HCT116 (cell line): ENCODE measurements at regions not wholly inside any gene's neighbourhood (a gene's known extent, or its start where the extent isn't known, plus 50 kb on each side); places are given as distances from the start of the nearest gene placed in this dataset.

Experiments
- CBX3 ChIP-seq: IDR thresholded peaks from 2 replicates; pipeline ENCODE4 v1.6.1; 2012; ENCODE audit warnings: low read depth
- CEBPB ChIP-seq: IDR thresholded peaks from 2 replicates; pipeline ENCODE4 v1.6.1; 2012; ENCODE audit warnings: low read depth
- EGR1 ChIP-seq: IDR thresholded peaks from 2 replicates; pipeline ENCODE4 v1.6.1; 2012; ENCODE audit warnings: low read depth
- EZH2 ChIP-seq: fragments of 200-600 bp; sonication (generic); IDR thresholded peaks from 2 replicates; pipeline ENCODE4 v1.6.1; 2017; ENCODE audit warnings: antibody characterized with exemption, mixed run types
- JUND ChIP-seq: IDR thresholded peaks from 2 replicates; pipeline ENCODE4 v1.6.1; 2012
- MAX ChIP-seq: IDR thresholded peaks from 2 replicates; pipeline ENCODE4 v1.6.1; 2012
- POLR2A ChIP-seq: IDR thresholded peaks from 2 replicates; pipeline ENCODE4 v1.7.0; 2011; ENCODE audit warnings: borderline replicate concordance; ENCODE audit not compliant: insufficient read depth, insufficient read length; ENCODE audit errors: extremely low read depth
- POLR2AphosphoS5 ChIP-seq: IDR thresholded peaks from 2 replicates; pipeline ENCODE4 v1.6.1; 2011; ENCODE audit warnings: mild to moderate bottlenecking, low read depth, low read length, moderate library complexity
- SP1 ChIP-seq: IDR thresholded peaks from 2 replicates; pipeline ENCODE4 v1.6.1; 2012; ENCODE audit warnings: low read depth
- TF ChIP-seq, protein P1 (sequence below), 3 experiments: fragments of 200-600 bp in 1 of 3; sonication (generic) in 1 of 3; IDR thresholded peaks in 2 of 3; conservative IDR thresholded peaks in 1 of 3; 2 replicates each; pipeline ENCODE4 v1.5.1; 2012 to 2017; ENCODE audit warnings: low read depth in 2 of 3, low read length in 2 of 3, antibody characterized with exemption in 1 of 3, borderline replicate concordance in 1 of 3, control low read depth in 1 of 3, mild to moderate bottlenecking in 1 of 3, mixed read lengths in 1 of 3, mixed run types in 1 of 3, moderate library complexity in 1 of 3; ENCODE audit not compliant: insufficient read depth in 1 of 3
- TF ChIP-seq, protein P2 (sequence below): IDR thresholded peaks from 2 replicates; pipeline ENCODE4 v1.6.1; 2011; ENCODE audit warnings: mild to moderate bottlenecking, low read length, moderate library complexity; ENCODE audit not compliant: insufficient replicate concordance; ENCODE audit errors: extremely low read depth

DNA sequence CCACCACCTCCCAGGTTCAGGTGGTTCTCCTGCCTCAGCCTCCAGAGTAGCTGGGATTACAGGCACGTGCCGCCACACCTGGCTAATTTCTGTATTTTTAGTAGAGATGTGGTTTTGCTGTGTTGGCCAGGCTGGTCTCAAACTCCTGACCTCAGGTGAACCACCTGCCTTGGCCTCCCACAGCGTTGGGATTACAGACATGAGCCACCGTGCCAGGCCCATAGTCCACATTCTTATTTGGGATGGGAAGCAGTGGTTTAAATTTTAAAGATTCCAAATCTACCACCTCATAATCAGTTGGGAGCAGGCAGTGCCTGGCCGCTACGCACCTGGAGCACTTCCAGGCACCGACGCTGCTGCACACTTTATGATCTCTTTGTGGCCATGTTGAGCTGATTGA lies 160.6 kb upstream of the SOX1 start:
- TF ChIP-seq CEBPB (no peak), JUND (no peak), POLR2A (no peak), EGR1 (no peak), POLR2AphosphoS5 (no peak), EZH2 (no peak), CBX3 (no peak), SP1 (no peak), MAX (no peak)
- TF ChIP-seq, protein P1, sequence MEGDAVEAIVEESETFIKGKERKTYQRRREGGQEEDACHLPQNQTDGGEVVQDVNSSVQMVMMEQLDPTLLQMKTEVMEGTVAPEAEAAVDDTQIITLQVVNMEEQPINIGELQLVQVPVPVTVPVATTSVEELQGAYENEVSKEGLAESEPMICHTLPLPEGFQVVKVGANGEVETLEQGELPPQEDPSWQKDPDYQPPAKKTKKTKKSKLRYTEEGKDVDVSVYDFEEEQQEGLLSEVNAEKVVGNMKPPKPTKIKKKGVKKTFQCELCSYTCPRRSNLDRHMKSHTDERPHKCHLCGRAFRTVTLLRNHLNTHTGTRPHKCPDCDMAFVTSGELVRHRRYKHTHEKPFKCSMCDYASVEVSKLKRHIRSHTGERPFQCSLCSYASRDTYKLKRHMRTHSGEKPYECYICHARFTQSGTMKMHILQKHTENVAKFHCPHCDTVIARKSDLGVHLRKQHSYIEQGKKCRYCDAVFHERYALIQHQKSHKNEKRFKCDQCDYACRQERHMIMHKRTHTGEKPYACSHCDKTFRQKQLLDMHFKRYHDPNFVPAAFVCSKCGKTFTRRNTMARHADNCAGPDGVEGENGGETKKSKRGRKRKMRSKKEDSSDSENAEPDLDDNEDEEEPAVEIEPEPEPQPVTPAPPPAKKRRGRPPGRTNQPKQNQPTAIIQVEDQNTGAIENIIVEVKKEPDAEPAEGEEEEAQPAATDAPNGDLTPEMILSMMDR (IDR thresholded peaks at IDR 0.05 in 2 of 3, conservative IDR thresholded peaks at IDR 0.05 in 1 of 3; ENCODE audit: borderline replicate concordance in 1 of 3, insufficient read depth in 1 of 3, low read depth in 2 of 3, low read length in 2 of 3): no peak
- TF ChIP-seq, protein P2, sequence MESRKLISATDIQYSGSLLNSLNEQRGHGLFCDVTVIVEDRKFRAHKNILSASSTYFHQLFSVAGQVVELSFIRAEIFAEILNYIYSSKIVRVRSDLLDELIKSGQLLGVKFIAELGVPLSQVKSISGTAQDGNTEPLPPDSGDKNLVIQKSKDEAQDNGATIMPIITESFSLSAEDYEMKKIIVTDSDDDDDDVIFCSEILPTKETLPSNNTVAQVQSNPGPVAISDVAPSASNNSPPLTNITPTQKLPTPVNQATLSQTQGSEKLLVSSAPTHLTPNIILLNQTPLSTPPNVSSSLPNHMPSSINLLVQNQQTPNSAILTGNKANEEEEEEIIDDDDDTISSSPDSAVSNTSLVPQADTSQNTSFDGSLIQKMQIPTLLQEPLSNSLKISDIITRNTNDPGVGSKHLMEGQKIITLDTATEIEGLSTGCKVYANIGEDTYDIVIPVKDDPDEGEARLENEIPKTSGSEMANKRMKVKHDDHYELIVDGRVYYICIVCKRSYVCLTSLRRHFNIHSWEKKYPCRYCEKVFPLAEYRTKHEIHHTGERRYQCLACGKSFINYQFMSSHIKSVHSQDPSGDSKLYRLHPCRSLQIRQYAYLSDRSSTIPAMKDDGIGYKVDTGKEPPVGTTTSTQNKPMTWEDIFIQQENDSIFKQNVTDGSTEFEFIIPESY: no peak
